Pancreas (tissue), 10 donors: ENCODE measurements at regions not wholly inside any gene's neighbourhood (a gene's known extent, or its start where the extent isn't known, plus 50 kb on each side); places are given as distances from the start of the nearest gene placed in this dataset.

Experiments used
- ATAC-seq, 4 donors: fragments of 200-7000 bp; cut with Tn5 transposase; one replicate each; pipeline versions ENCODE4 v1.8.0 to v1.9.1; 2020; ENCODE audit warnings: mild to moderate bottlenecking in 4 of 4, moderate library complexity in 4 of 4
- DNase-seq, 6 donors: peaks; one replicate each; pipeline ENCODE4 v3.0.0-alpha.2; 2020
- FAIRE-seq: peaks from 2 replicates; lab custom pipeline; 2012; peaks lifted over from hg19 to GRCh38; lab: Jason Lieb, UNC
- H3K27ac ChIP-seq, 4 donors: fragments of 200-600 bp; sonication (generic); 1 replicate in 3 of 4; 2 replicates in 1 of 4; pipeline versions ENCODE4 v1.5.0 to v1.8.0; 2020
- H3K27me3 ChIP-seq, 4 donors: fragments of 200-600 bp; one replicate each; pipeline ENCODE4 v1.8.0; 2021
- H3K36me3 ChIP-seq, 3 donors: fragments of 200-600 bp; sonication (generic) in 1 of 3; one replicate each; pipeline versions ENCODE4 v1.5.0 to v1.8.0; 2020 to 2021
- H3K4me1 ChIP-seq, 3 donors: fragments of 200-600 bp; one replicate each; pipeline ENCODE4 v1.8.0; 2021
- H3K4me3 ChIP-seq, 4 donors: fragments of 200-600 bp; sonication (generic) in 2 of 4; one replicate each; pipeline versions ENCODE4 v1.5.0 to v1.8.0; 2020 to 2021
- H3K9me3 ChIP-seq, 4 donors: fragments of 200-600 bp; one replicate each; pipeline ENCODE4 v1.8.0; 2021
- CTCF ChIP-seq, 4 donors: fragments of 200-600 bp; sonication (generic) in 3 of 4; IDR thresholded peaks; one replicate each; pipeline versions ENCODE4 v1.5.0 to v1.8.0; 2021; ENCODE audit warnings: antibody characterized with exemption in 4 of 4
- WGBS, 2 donors: extraction: QIAGEN DNeasy Blood & Tissue Kit; methylation state at CpG; one replicate each; pipeline ENCODE4 v1.1.7; 2013; 5-methylcytosine and 5-hydroxymethylcytosine counted together
- intact Hi-C, 3 donors: fragments of 100-400 bp; cut with DNase I; formaldehyde crosslinking; loops; one replicate each; pipeline versions ENCODE4 v1.11.1 to v1.14.2; 2022
- donor health status: healthy with polysubstance abuse.
- donor health status: DM: no; HTN: no; CAD: no; lungs with moderate emphysema.
- donor health status: DM: no; HTN: no; CAD: no.
- donor health status: control.
- donor health status: control.
- donor health status: Bipolar disorder and iron deficiency.
- donor health status: DM: yes; HTN: yes; CAD: no.
- donor health status: DM: no; HTN: no; CAD: no.
- donor health status: DM: no; HTN: no; CAD: no.
- donor health status: DM: yes; HTN: yes; CAD: no.

GRCh38 chr11:97871816-97872215 is 1148.9 kb upstream of the CNTN5 start:
- H3K36me3 ChIP-seq, result no peaks in the 10 kb centered on the region
- no peak for TF ChIP-seq CTCF (IDR thresholded peaks at IDR 0.05)
- intact Hi-C loops, result no loop called here
- H3K4me1 ChIP-seq, result no peaks in the 10 kb centered on the region
- DNase-seq (no peak), FAIRE-seq (no peak), ATAC-seq (no peak)
- no peaks in the 10 kb centered on the region for H3K9me3 ChIP-seq
- no peak overlapping the region for H3K4me3 ChIP-seq
- H3K27me3 ChIP-seq, result no peaks in the 10 kb centered on the region
- H3K27ac ChIP-seq, result no peak overlapping the region

- H3K27ac ChIP-seq, result no peak overlapping the region
- H3K4me1 ChIP-seq, result no peaks in the 10 kb centered on the region
- ATAC-seq, result no peak
- intact Hi-C loops, result no loop called here
- no peak for TF ChIP-seq CTCF (IDR thresholded peaks at IDR 0.05)
- no peaks in the 10 kb centered on the region for H3K36me3 ChIP-seq
- H3K4me3 ChIP-seq, result no peak overlapping the region
- FAIRE-seq, result no peak
- no peaks in the 10 kb centered on the region for H3K27me3 ChIP-seq
- no peak for DNase-seq
- H3K9me3 ChIP-seq, result no peaks in the 10 kb centered on the region
Observed at GRCh38 chr11:97880209-97880608, 1140.5 kb upstream of the CNTN5 start.

- 81 to 85% methylated on average over 2 of the region's 2 CpGs for WGBS, 2 donors
- no peak for TF ChIP-seq CTCF (IDR thresholded peaks at IDR 0.05)
- DNase-seq, result no peak
- no peaks in the 10 kb centered on the region for H3K9me3 ChIP-seq
- no peaks in the 10 kb centered on the region for H3K4me1 ChIP-seq
- H3K27ac ChIP-seq, result no peak overlapping the region
- intact Hi-C loops, result no loop called here
- H3K27me3 ChIP-seq, result no peaks in the 10 kb centered on the region
- no peak for ATAC-seq
- no peak for FAIRE-seq
- H3K4me3 ChIP-seq, result no peak overlapping the region
- H3K36me3 ChIP-seq, result no peaks in the 10 kb centered on the region
Observed at GRCh38 chr11:97883086-97883485, 1137.7 kb upstream of the CNTN5 start.

- no peak for FAIRE-seq
- intact Hi-C loops, result no loop called here
- no peak for DNase-seq
Observed at GRCh38 chr11:97888641-97889040, 1132.1 kb upstream of the CNTN5 start.

GRCh38 chr11:97890466-97890865 is 1130.3 kb upstream of the CNTN5 start:
- no peak overlapping the region for H3K4me3 ChIP-seq
- no peak for ATAC-seq
- H3K36me3 ChIP-seq, result no peaks in the 10 kb centered on the region
- H3K27me3 ChIP-seq, result no peaks in the 10 kb centered on the region
- H3K9me3 ChIP-seq, result no peaks in the 10 kb centered on the region
- WGBS, 2 donors, result 23 to 40% methylated on average over 1 of the region's 1 CpG
- no peak overlapping the region for H3K27ac ChIP-seq
- intact Hi-C loops, result no loop called here
- H3K4me1 ChIP-seq, result no peaks in the 10 kb centered on the region
- no peak for FAIRE-seq
- no peak for TF ChIP-seq CTCF (IDR thresholded peaks at IDR 0.05)
- DNase-seq, result no peak

More at GRCh38 chr11:97888641-97889040, 1132.1 kb upstream of the CNTN5 start:
- WGBS, 2 donors, result 70 to 85% methylated on average over 2 of the region's 2 CpGs
- Histone ChIP-seq H3K27ac (no peak overlapping the region), H3K4me1 (no peaks in the 10 kb centered on the region), H3K9me3 (no peaks in the 10 kb centered on the region), H3K36me3 (no peaks in the 10 kb centered on the region), H3K4me3 (no peak overlapping the region), H3K27me3 (no peaks in the 10 kb centered on the region)
- TF ChIP-seq CTCF (IDR thresholded peaks at IDR 0.05), result no peak
- no peak for ATAC-seq
